Breast epithelium (tissue), 3 donors: ENCODE measurements at regions not wholly inside any gene's neighbourhood (a gene's known extent, or its start where the extent isn't known, plus 50 kb on each side); places are given as distances from the start of the nearest gene placed in this dataset.
"Not testable (repeated sequence)": the region's sequence is repeated elsewhere in the genome, so short reads cannot be mapped to it uniquely, and the experiment has no call there.

Experiments
- POLR2A ChIP-seq: fragments of 450-650 bp; IDR thresholded peaks from one replicate; pipeline ENCODE4 v1.6.1; 2016; ENCODE audit warnings: antibody characterized with exemption, mild to moderate bottlenecking, moderate library complexity
- POLR2AphosphoS5 ChIP-seq, 3 donors: sonication (generic); formaldehyde crosslinking; IDR thresholded peaks; one replicate each; pipeline ENCODE4 v1.6.1; 2017; ENCODE audit warnings: antibody characterized with exemption in 3 of 3
- TF ChIP-seq, protein P1 (sequence below), 3 donors: fragments of 450-650 bp; IDR thresholded peaks; one replicate each; pipeline ENCODE4 v1.5.1; 2016 to 2017; ENCODE audit warnings: antibody characterized with exemption in 3 of 3, mild to moderate bottlenecking in 3 of 3, moderate library complexity in 3 of 3

GRCh38 chr20:48493331-48493730, 334.5 kb downstream of the PREX1 start:
- TF ChIP-seq, protein P1, sequence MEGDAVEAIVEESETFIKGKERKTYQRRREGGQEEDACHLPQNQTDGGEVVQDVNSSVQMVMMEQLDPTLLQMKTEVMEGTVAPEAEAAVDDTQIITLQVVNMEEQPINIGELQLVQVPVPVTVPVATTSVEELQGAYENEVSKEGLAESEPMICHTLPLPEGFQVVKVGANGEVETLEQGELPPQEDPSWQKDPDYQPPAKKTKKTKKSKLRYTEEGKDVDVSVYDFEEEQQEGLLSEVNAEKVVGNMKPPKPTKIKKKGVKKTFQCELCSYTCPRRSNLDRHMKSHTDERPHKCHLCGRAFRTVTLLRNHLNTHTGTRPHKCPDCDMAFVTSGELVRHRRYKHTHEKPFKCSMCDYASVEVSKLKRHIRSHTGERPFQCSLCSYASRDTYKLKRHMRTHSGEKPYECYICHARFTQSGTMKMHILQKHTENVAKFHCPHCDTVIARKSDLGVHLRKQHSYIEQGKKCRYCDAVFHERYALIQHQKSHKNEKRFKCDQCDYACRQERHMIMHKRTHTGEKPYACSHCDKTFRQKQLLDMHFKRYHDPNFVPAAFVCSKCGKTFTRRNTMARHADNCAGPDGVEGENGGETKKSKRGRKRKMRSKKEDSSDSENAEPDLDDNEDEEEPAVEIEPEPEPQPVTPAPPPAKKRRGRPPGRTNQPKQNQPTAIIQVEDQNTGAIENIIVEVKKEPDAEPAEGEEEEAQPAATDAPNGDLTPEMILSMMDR (IDR thresholded peaks at IDR 0.05), result not testable (repeated sequence)
- not testable (repeated sequence) for TF ChIP-seq POLR2A; POLR2AphosphoS5 (IDR thresholded peaks at IDR 0.05)
